Right lobe of liver (tissue), 6 donors: ENCODE measurements at regions not wholly inside any gene's neighbourhood (a gene's known extent, or its start where the extent isn't known, plus 50 kb on each side); places are given as distances from the start of the nearest gene placed in this dataset.

Experiments used
- ATAC-seq, 4 donors: fragments of 200-7000 bp; cut with Tn5 transposase; one replicate each; pipeline ENCODE4 v1.9.1; 2020; ENCODE audit warnings: mild to moderate bottlenecking in 4 of 4, moderate library complexity in 4 of 4
- DNase-seq, 3 donors: peaks; one replicate each; pipeline ENCODE4 v3.0.0-alpha.2; 2020
- H3K27ac ChIP-seq, 3 donors: fragments of 200-600 bp; one replicate each; pipeline ENCODE4 v1.8.0; 2022
- H3K27me3 ChIP-seq, 2 donors: fragments of 200-600 bp; one replicate each; pipeline ENCODE4 v1.8.0; 2022
- H3K36me3 ChIP-seq, 4 donors: fragments of 200-600 bp; sonication (generic) in 1 of 4; one replicate each; pipeline versions ENCODE4 v1.5.1 to v1.8.0; 2017 to 2022; ENCODE audit warnings: control low read depth in 1 of 4
- H3K4me1 ChIP-seq, 4 donors: fragments of 200-600 bp; sonication (generic) in 1 of 4; one replicate each; pipeline versions ENCODE4 v1.5.1 to v1.8.0; 2017 to 2022; ENCODE audit warnings: control low read depth in 1 of 4
- H3K4me3 ChIP-seq, 3 donors: fragments of 200-600 bp; one replicate each; pipeline ENCODE4 v1.8.0; 2022
- H3K9me3 ChIP-seq, 4 donors: fragments of 200-600 bp; sonication (generic) in 1 of 4; one replicate each; pipeline versions ENCODE4 v1.5.1 to v1.8.0; 2017 to 2022; ENCODE audit warnings: control low read depth in 1 of 4
- CTCF ChIP-seq, 4 donors: fragments of 200-600 bp in 3 of 4; fragments of 450-650 bp in 1 of 4; IDR thresholded peaks; one replicate each; pipeline versions ENCODE4 v1.5.1 to v1.8.0; 2016 to 2022; ENCODE audit warnings: antibody characterized with exemption in 4 of 4, mild to moderate bottlenecking in 2 of 4
- POLR2A ChIP-seq: fragments of 450-650 bp; IDR thresholded peaks from one replicate; pipeline ENCODE4 v1.6.1; 2017; ENCODE audit warnings: antibody characterized with exemption, mild to moderate bottlenecking
- WGBS: methylation state at CpG from one replicate; pipeline ENCODE4 v1.1.6; 2018; ENCODE audit warnings: low coverage, low lambda C conversion rate; ENCODE audit not compliant: insufficient coverage; ENCODE audit errors: missing lambda C conversion rate; 5-methylcytosine and 5-hydroxymethylcytosine counted together
- intact Hi-C, 2 donors: fragments of 100-400 bp; cut with DNase I; formaldehyde crosslinking; loops; one replicate each; pipeline versions ENCODE4 v1.11.2 to v1.14.1; 2022
- donor health status: DM: no; HTN: yes; CAD: no.
- donor health status: DM: no; HTN: no; CAD: no.
- donor health status: DM: no; HTN: no; CAD: no.
- donor health status: DM: no; HTN: yes; CAD: no.
- donor health status: DM: no; HTN: yes; CAD: no.

- Histone ChIP-seq H3K9me3 (no peaks in the 10 kb centered on the region), H3K4me1 (no peaks in the 10 kb centered on the region), H3K27ac (no peak overlapping the region), H3K4me3 (no peak overlapping the region), H3K27me3 (no peaks in the 10 kb centered on the region), H3K36me3 (no peaks in the 10 kb centered on the region)
- TF ChIP-seq CTCF (IDR thresholded peaks at IDR 0.05) (no peak), POLR2A (no peak)
- DNase-seq (no peak), ATAC-seq (peak; percentile 11 to 36 (median 26))
- WGBS: 80% methylated on average over 2 of the region's 21 CpGs
- intact Hi-C loops: no loop called here
Measured at GRCh38 chr16:85473909-85474620, 139.1 kb upstream of the GSE1 start.

DNA sequence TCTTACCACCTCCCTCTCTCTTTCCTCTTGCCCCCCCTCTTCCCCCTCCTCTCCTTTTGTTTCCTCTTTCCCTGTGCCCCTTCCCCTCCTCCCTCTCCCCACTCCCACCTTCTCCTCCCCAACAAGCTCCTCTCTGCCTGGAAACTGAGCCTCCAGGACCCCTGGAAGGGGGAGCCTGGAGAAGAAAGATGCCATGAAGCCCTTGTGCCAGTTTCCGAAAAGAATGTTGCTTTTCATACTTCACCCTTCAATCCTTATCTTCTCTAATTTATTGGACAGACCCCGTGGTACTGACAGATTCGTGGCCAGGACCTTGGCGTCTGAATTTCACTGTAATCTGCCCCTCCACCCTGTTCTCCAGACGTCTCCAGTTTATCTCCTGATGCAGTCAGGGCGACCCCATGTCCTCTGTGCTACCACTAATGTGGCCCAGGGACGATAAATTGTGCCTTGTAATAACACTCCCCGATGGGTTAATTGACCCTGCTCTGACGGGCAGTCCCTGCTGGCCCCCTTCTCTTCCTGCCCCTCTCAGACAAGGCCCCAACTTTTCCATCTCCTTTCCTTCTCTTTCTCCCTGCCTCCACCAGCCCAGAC is 138.4 kb upstream of the GSE1 start:
- Histone ChIP-seq H3K36me3 (no peaks in the 10 kb centered on the region), H3K4me1 (no peaks in the 10 kb centered on the region), H3K4me3 (no peak overlapping the region), H3K9me3 (no peaks in the 10 kb centered on the region), H3K27me3 (no peaks in the 10 kb centered on the region), H3K27ac (no peak overlapping the region)
- ATAC-seq (no peak), DNase-seq (no peak)
- intact Hi-C loops: no loop called here
- WGBS: 57% methylated on average over 8 of the region's 9 CpGs
- TF ChIP-seq CTCF (IDR thresholded peaks at IDR 0.05): no peak
- TF ChIP-seq POLR2A: no peak

GRCh38 chr16:85475233-85475632 is 137.9 kb upstream of the GSE1 start:
- H3K9me3 ChIP-seq: no peaks in the 10 kb centered on the region
- H3K27me3 ChIP-seq: no peaks in the 10 kb centered on the region
- H3K4me3 ChIP-seq: no peak overlapping the region
- DNase-seq (no peak), ATAC-seq (no peak)
- H3K36me3 ChIP-seq: no peaks in the 10 kb centered on the region
- no peaks in the 10 kb centered on the region for H3K4me1 ChIP-seq
- no peak for TF ChIP-seq CTCF (IDR thresholded peaks at IDR 0.05)
- no peak for TF ChIP-seq POLR2A
- no peak overlapping the region for H3K27ac ChIP-seq
- intact Hi-C loops: no loop called here
- 83% methylated on average over 3 of the region's 8 CpGs for WGBS

DNA sequence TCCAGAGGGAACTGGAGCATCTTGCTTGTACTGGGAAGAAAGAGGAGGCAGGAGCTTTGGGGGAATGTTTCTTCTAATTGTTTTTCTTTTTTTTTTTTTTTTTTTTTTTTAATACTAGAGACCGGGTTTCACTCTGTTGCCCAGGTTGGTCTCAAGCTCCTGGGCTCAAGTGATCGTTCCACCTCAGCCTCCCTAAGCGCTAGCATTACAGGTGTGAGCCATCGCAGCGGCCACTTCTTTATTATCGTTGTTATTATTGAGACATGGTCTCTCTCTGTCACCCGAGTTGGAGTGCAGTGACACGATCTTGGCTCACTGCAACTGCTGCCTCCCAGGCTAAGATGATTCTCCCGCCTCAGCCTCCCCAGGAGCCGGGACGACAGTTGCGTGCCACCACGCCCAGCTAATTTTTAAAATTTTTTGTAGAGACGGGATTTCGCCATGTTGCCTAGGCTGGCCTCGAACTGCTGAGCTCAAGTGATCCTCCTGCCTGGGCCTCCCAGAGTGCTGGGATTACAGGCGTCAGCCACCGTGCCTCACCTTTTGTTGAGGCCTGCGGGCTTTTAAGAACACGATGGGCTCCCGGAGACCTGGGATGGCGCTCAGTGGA is 137.3 kb upstream of the GSE1 start:
- ATAC-seq (no peak), DNase-seq (no peak)
- Histone ChIP-seq H3K36me3 (no peaks in the 10 kb centered on the region), H3K27me3 (no peaks in the 10 kb centered on the region), H3K4me3 (no peak overlapping the region), H3K4me1 (no peaks in the 10 kb centered on the region), H3K9me3 (no peaks in the 10 kb centered on the region), H3K27ac (no peak overlapping the region)
- TF ChIP-seq POLR2A (no peak), CTCF (IDR thresholded peaks at IDR 0.05) (no peak)
- 96% methylated on average over 13 of the region's 22 CpGs for WGBS
- intact Hi-C loops: no loop called here
